ENCODE measurements at regions not wholly inside any gene's neighbourhood (a gene's known extent, or its start where the extent isn't known, plus 50 kb on each side); places are given as distances from the start of the nearest gene placed in this dataset.
"Not testable (repeated sequence)": the region's sequence is repeated elsewhere in the genome, so short reads cannot be mapped to it uniquely, and the experiment has no call there.

- peaks cover 13% of the 10 kb centered on the region for H3K9me3 ChIP-seq (ENCODE audit: insufficient read depth, low read depth, low read length)
- not testable (repeated sequence) for H3K79me1 ChIP-seq (ENCODE audit: low read length); H2AK5ac ChIP-seq (ENCODE audit: low read length); DNase-seq; H3K27ac ChIP-seq (ENCODE audit: low read depth, low read length); H4K8ac ChIP-seq (ENCODE audit: low read depth, low read length); H3K4me1 ChIP-seq (ENCODE audit: control insufficient read depth in 1 of 2, insufficient read depth in 2 of 2, low read length in 2 of 2); H2BK5ac ChIP-seq (ENCODE audit: low read depth, low read length, poor library complexity); H3K4ac ChIP-seq (ENCODE audit: low read depth, low read length); H3K27me3 ChIP-seq (ENCODE audit: insufficient read depth, low read length); H3K36me3 ChIP-seq (ENCODE audit: control insufficient read depth in 1 of 2, insufficient read depth in 2 of 2, low read length in 2 of 2); H4K91ac ChIP-seq (ENCODE audit: low read depth, low read length); H2AFZ ChIP-seq (ENCODE audit: insufficient read depth, low read length, poor library complexity); H3K18ac ChIP-seq (ENCODE audit: low read length); H3K14ac ChIP-seq (ENCODE audit: low read length); H2BK120ac ChIP-seq (ENCODE audit: insufficient read depth, low read length, poor library complexity); H2BK12ac ChIP-seq (ENCODE audit: low read length); H3K4me2 ChIP-seq (ENCODE audit: low read length); H3K4me3 ChIP-seq (ENCODE audit: low read depth, low read length); H3K9ac ChIP-seq (ENCODE audit: low read length); H3K79me2 ChIP-seq (ENCODE audit: control insufficient read depth, insufficient read depth, low read length, poor library complexity); H3K23ac ChIP-seq (ENCODE audit: low read length); H4K12ac ChIP-seq (ENCODE audit: low read depth, low read length)
- WGBS (ENCODE audit: extremely low coverage, insufficient coverage, insufficient read length) = no CpG with 5 or more reads among the region's 2 CpGs
Measured at GRCh38 chr2:89606514-89606913, 915.0 kb downstream of the RPIA start.

- not testable (repeated sequence) for H4K8ac ChIP-seq (ENCODE audit: low read depth, low read length); H3K27ac ChIP-seq (ENCODE audit: low read depth, low read length); DNase-seq; H2AFZ ChIP-seq (ENCODE audit: insufficient read depth, low read length, poor library complexity); H3K4me1 ChIP-seq (ENCODE audit: control insufficient read depth in 1 of 2, insufficient read depth in 2 of 2, low read length in 2 of 2); H3K4ac ChIP-seq (ENCODE audit: low read depth, low read length); H3K4me2 ChIP-seq (ENCODE audit: low read length); H2BK12ac ChIP-seq (ENCODE audit: low read length); H3K79me1 ChIP-seq (ENCODE audit: low read length); H3K14ac ChIP-seq (ENCODE audit: low read length); H3K79me2 ChIP-seq (ENCODE audit: control insufficient read depth, insufficient read depth, low read length, poor library complexity); H3K9ac ChIP-seq (ENCODE audit: low read length); H3K27me3 ChIP-seq (ENCODE audit: insufficient read depth, low read length); H3K36me3 ChIP-seq (ENCODE audit: control insufficient read depth in 1 of 2, insufficient read depth in 2 of 2, low read length in 2 of 2); H2AK5ac ChIP-seq (ENCODE audit: low read length); H3K23ac ChIP-seq (ENCODE audit: low read length); H4K91ac ChIP-seq (ENCODE audit: low read depth, low read length); H3K18ac ChIP-seq (ENCODE audit: low read length); H4K12ac ChIP-seq (ENCODE audit: low read depth, low read length); H2BK5ac ChIP-seq (ENCODE audit: low read depth, low read length, poor library complexity); H2BK120ac ChIP-seq (ENCODE audit: insufficient read depth, low read length, poor library complexity)
- Histone ChIP-seq H3K4me3 (ENCODE audit: low read depth, low read length) (peak overlapping the region; percentile 48), H3K9me3 (ENCODE audit: insufficient read depth, low read depth, low read length) (peaks cover 18% of the 10 kb centered on the region)
- no CpG with 5 or more reads among the region's 33 CpGs for WGBS (ENCODE audit: extremely low coverage, insufficient coverage, insufficient read length)
Measured at GRCh38 chr2:89610207-89610926, 918.9 kb downstream of the RPIA start.

GRCh38 chr2:89610927-89611515 is 919.5 kb downstream of the RPIA start:
- not testable (repeated sequence) for H3K79me2 ChIP-seq (ENCODE audit: control insufficient read depth, insufficient read depth, low read length, poor library complexity); H3K9ac ChIP-seq (ENCODE audit: low read length); H4K91ac ChIP-seq (ENCODE audit: low read depth, low read length); H4K8ac ChIP-seq (ENCODE audit: low read depth, low read length); H3K27me3 ChIP-seq (ENCODE audit: insufficient read depth, low read length); H3K4me2 ChIP-seq (ENCODE audit: low read length); H2AFZ ChIP-seq (ENCODE audit: insufficient read depth, low read length, poor library complexity); H3K23ac ChIP-seq (ENCODE audit: low read length); H3K4ac ChIP-seq (ENCODE audit: low read depth, low read length); DNase-seq; H3K18ac ChIP-seq (ENCODE audit: low read length); H3K14ac ChIP-seq (ENCODE audit: low read length); H2BK5ac ChIP-seq (ENCODE audit: low read depth, low read length, poor library complexity); H3K36me3 ChIP-seq (ENCODE audit: control insufficient read depth in 1 of 2, insufficient read depth in 2 of 2, low read length in 2 of 2); H3K27ac ChIP-seq (ENCODE audit: low read depth, low read length); H3K4me1 ChIP-seq (ENCODE audit: control insufficient read depth in 1 of 2, insufficient read depth in 2 of 2, low read length in 2 of 2); H4K12ac ChIP-seq (ENCODE audit: low read depth, low read length); H2BK12ac ChIP-seq (ENCODE audit: low read length); H3K79me1 ChIP-seq (ENCODE audit: low read length); H2AK5ac ChIP-seq (ENCODE audit: low read length); H2BK120ac ChIP-seq (ENCODE audit: insufficient read depth, low read length, poor library complexity)
- peaks cover 18% of the 10 kb centered on the region for H3K9me3 ChIP-seq (ENCODE audit: insufficient read depth, low read depth, low read length)
- no CpG with 5 or more reads among the region's 37 CpGs for WGBS (ENCODE audit: extremely low coverage, insufficient coverage, insufficient read length)
- H3K4me3 ChIP-seq (ENCODE audit: low read depth, low read length) = peak overlapping the region; percentile 48

GRCh38 chr2:89611710-89612109 is 920.2 kb downstream of the RPIA start:
- not testable (repeated sequence) for H4K8ac ChIP-seq (ENCODE audit: low read depth, low read length); H2AFZ ChIP-seq (ENCODE audit: insufficient read depth, low read length, poor library complexity); H3K4me3 ChIP-seq (ENCODE audit: low read depth, low read length); H2BK120ac ChIP-seq (ENCODE audit: insufficient read depth, low read length, poor library complexity); H3K18ac ChIP-seq (ENCODE audit: low read length); H4K91ac ChIP-seq (ENCODE audit: low read depth, low read length); H3K4me1 ChIP-seq (ENCODE audit: control insufficient read depth in 1 of 2, insufficient read depth in 2 of 2, low read length in 2 of 2); H3K36me3 ChIP-seq (ENCODE audit: control insufficient read depth in 1 of 2, insufficient read depth in 2 of 2, low read length in 2 of 2); H3K9ac ChIP-seq (ENCODE audit: low read length); H3K79me2 ChIP-seq (ENCODE audit: control insufficient read depth, insufficient read depth, low read length, poor library complexity); H2BK12ac ChIP-seq (ENCODE audit: low read length); H2AK5ac ChIP-seq (ENCODE audit: low read length); H3K79me1 ChIP-seq (ENCODE audit: low read length); DNase-seq; H3K4ac ChIP-seq (ENCODE audit: low read depth, low read length); H3K23ac ChIP-seq (ENCODE audit: low read length); H2BK5ac ChIP-seq (ENCODE audit: low read depth, low read length, poor library complexity); H3K27me3 ChIP-seq (ENCODE audit: insufficient read depth, low read length); H3K4me2 ChIP-seq (ENCODE audit: low read length); H3K14ac ChIP-seq (ENCODE audit: low read length); H4K12ac ChIP-seq (ENCODE audit: low read depth, low read length); H3K27ac ChIP-seq (ENCODE audit: low read depth, low read length)
- H3K9me3 ChIP-seq (ENCODE audit: insufficient read depth, low read depth, low read length) = peaks cover 18% of the 10 kb centered on the region
- no CpG with 5 or more reads among the region's 42 CpGs for WGBS (ENCODE audit: extremely low coverage, insufficient coverage, insufficient read length)

All from trophoblast cell (in vitro differentiated cells and primary cell).